ENCODE measurements at regions not wholly inside any gene's neighbourhood (a gene's known extent, or its start where the extent isn't known, plus 50 kb on each side); places are given as distances from the start of the nearest gene placed in this dataset.

DNA sequence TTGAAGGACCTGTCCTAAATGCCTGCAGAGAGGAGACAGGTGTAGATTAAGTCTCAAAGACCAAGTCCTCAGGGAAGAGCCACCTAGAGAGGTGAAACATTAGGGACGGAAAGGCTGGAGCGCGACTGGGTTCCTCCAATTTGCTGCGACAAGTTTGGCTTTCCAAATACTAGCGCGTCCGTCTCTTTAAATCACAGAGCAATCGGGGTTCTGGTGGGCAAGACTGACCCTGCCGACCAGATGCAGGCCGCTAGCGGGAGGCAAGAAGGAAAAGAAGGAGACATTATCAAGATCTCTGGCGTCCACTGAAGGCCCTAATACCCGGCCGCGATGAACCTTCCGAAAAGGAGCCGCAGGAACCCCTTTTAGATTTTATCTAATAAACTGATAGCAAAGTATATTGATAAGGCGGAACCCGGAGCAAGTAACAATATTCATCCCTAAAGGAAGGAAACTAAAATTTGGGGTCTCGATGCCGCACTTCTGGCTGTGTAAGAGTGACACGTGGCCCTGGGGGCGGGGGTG lies 128.2 kb upstream of the C11orf58 start:
- Histone ChIP-seq H3K27ac (no peak overlapping the region), H3K27me3 (replicated peaks; ENCODE audit: insufficient read depth) (peaks cover 28% of the 10 kb centered on the region), H3K4me3 (no peak overlapping the region), H3K9me3 (no peaks in the 10 kb centered on the region), H3K4me1 (replicated peaks) (peaks cover 5% of the 10 kb centered on the region), H3K36me3 (no peaks in the 10 kb centered on the region)
- DNase-seq (ENCODE audit: low spot score): no peak
- WGBS: 66% methylated on average over 23 of the region's 23 CpGs
- intact Hi-C loops (cut with DNase I): loop anchor here (5.0 kb wide), 2 partner anchors 783 to 1283 kb away; no protein-coding TSS in a partner anchor
- no peak for TF ChIP-seq POLR2A (IDR thresholded peaks at IDR 0.05)
- TF ChIP-seq, protein P1, sequence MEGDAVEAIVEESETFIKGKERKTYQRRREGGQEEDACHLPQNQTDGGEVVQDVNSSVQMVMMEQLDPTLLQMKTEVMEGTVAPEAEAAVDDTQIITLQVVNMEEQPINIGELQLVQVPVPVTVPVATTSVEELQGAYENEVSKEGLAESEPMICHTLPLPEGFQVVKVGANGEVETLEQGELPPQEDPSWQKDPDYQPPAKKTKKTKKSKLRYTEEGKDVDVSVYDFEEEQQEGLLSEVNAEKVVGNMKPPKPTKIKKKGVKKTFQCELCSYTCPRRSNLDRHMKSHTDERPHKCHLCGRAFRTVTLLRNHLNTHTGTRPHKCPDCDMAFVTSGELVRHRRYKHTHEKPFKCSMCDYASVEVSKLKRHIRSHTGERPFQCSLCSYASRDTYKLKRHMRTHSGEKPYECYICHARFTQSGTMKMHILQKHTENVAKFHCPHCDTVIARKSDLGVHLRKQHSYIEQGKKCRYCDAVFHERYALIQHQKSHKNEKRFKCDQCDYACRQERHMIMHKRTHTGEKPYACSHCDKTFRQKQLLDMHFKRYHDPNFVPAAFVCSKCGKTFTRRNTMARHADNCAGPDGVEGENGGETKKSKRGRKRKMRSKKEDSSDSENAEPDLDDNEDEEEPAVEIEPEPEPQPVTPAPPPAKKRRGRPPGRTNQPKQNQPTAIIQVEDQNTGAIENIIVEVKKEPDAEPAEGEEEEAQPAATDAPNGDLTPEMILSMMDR (IDR thresholded peaks at IDR 0.05): no peak
- TF ChIP-seq POLR2AphosphoS5 (IDR thresholded peaks at IDR 0.05): no peak

DNA sequence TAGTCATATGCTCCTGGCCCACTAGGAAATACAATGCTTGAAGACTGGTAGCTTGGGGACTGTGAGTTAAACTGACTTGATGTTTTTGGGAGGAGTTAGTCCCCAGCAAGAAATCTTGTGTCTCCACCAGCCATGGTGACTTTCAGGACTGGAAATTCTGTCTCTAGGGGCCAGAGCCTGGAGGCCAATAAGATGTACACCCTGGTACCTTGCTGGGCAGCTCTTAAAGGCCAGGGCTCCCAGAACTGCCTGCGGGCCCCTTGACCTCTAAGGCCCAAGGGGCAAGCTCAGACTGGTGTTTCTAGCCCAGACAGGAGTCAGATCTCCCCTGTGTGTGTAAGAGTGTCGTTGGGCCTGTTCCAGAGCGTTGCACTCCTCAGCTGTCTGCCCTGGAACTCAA lies 128.7 kb upstream of the C11orf58 start:
- Histone ChIP-seq H3K9me3 (no peaks in the 10 kb centered on the region), H3K4me1 (replicated peaks) (peaks cover 5% of the 10 kb centered on the region), H3K36me3 (no peaks in the 10 kb centered on the region), H3K27ac (no peak overlapping the region), H3K27me3 (replicated peaks; ENCODE audit: insufficient read depth) (peaks cover 27% of the 10 kb centered on the region), H3K4me3 (no peak overlapping the region)
- WGBS: 80% methylated on average over 3 of the region's 3 CpGs
- TF ChIP-seq POLR2A (IDR thresholded peaks at IDR 0.05) (no peak), POLR2AphosphoS5 (IDR thresholded peaks at IDR 0.05) (no peak)
- TF ChIP-seq, protein P1 (IDR thresholded peaks at IDR 0.05): no peak
- no peak for DNase-seq (ENCODE audit: low spot score)
- intact Hi-C loops (cut with DNase I): loop anchor here (5.0 kb wide), 2 partner anchors 782 to 1282 kb away; no protein-coding TSS in a partner anchor

DNA sequence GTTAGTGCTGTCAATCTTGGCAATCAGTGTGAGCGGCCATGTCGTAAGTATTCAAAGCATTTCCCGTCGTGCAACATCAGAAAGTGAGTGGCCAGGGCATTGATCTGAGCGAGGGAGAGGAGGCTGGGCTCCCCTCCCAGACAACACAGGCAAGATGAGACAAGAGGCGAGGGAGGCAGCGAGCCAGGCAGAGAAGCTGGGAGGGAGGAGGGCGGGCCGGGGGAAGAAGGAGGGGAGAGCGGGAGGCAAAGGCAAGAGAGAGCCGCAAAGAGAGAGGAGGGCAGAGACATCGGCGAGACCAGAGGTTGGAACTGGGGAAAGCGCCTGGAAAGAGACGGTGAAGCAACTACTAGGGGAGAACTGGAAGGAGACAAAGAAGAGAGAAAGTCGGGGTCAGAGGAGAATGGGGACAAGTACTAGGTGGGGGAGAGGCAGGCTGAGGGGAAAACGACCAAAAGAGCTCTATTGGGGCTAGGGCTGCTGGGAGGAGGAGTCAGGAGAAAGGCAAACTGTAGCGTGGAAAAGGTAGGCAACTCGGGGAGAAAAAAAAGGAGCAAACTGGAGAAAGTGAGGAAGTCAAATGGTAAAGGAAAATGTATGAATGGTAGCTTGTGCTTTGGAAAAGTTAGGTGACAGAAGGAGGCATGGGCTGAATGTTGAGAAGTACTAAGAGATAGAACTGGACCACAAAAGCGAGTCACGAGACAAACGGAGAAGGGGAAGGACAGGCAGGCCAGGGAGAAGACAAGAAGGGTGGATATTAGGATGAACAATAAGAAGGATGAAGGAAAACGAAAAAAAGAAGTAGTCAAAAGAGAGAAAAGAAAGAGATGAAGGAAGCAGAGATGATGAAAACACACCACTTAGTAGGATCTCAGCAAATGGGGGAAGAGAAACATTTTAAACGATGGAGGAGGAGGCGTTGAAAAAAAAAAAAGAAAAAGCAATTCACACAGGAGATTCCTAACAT lies 130.5 kb upstream of the C11orf58 start:
- WGBS: 18% methylated on average over 25 of the region's 25 CpGs
- Histone ChIP-seq H3K27me3 (replicated peaks; ENCODE audit: insufficient read depth) (peaks cover 19% of the 10 kb centered on the region), H3K4me3 (peak overlapping the region; percentile 49 to 51), H3K36me3 (no peaks in the 10 kb centered on the region), H3K27ac (peak overlapping the region; percentile 60 to 71), H3K4me1 (replicated peaks) (no peaks in the 10 kb centered on the region), H3K9me3 (no peaks in the 10 kb centered on the region)
- DNase-seq (ENCODE audit: low spot score): peak; percentile 69
- TF ChIP-seq POLR2AphosphoS5 (IDR thresholded peaks at IDR 0.05) (peak; percentile 49), POLR2A (IDR thresholded peaks at IDR 0.05) (no peak)
- TF ChIP-seq, protein P1 (IDR thresholded peaks at IDR 0.05): no peak
- intact Hi-C loops (cut with DNase I): loop anchor here (2.0 kb wide), 1 partner anchor 957 kb away; no protein-coding TSS in a partner anchor

GRCh38 chr11:16606784-16607674 lies 131.4 kb upstream of the C11orf58 start:
- WGBS: 1% methylated on average over 76 of the region's 81 CpGs
- Histone ChIP-seq H3K4me3 (peak overlapping the region; percentile 49 to 51), H3K27me3 (replicated peaks; ENCODE audit: insufficient read depth) (peaks cover 11% of the 10 kb centered on the region), H3K27ac (peak overlapping the region; percentile 60 to 71), H3K4me1 (replicated peaks) (no peaks in the 10 kb centered on the region), H3K9me3 (no peaks in the 10 kb centered on the region), H3K36me3 (no peaks in the 10 kb centered on the region)
- intact Hi-C loops (cut with DNase I): loop anchor here (2.0 kb wide), 1 partner anchor 956 kb away; no protein-coding TSS in a partner anchor
- TF ChIP-seq, protein P1 (IDR thresholded peaks at IDR 0.05): no peak
- TF ChIP-seq POLR2AphosphoS5 (IDR thresholded peaks at IDR 0.05) (no peak), POLR2A (IDR thresholded peaks at IDR 0.05) (no peak)
- peak; percentile 14 for DNase-seq (ENCODE audit: low spot score)
